KMS-11 (cell line): ENCODE measurements at regions not wholly inside any gene's neighbourhood (a gene's known extent, or its start where the extent isn't known, plus 50 kb on each side); places are given as distances from the start of the nearest gene placed in this dataset.

Experiments
- H2AFZ ChIP-seq: fragments of 200-600 bp; sonication (generic); 2 replicates; pipeline ENCODE4 v1.6.1; 2016; ENCODE audit warnings: antibody characterized with exemption, mixed run types, low read depth
- H3K27ac ChIP-seq: fragments of 200-600 bp; sonication (generic); 2 replicates; pipeline ENCODE4 v1.6.1; 2016; ENCODE audit warnings: mild to moderate bottlenecking, mixed run types
- H3K27me3 ChIP-seq: fragments of 200-600 bp; sonication (generic); 2 replicates; pipeline ENCODE4 v1.6.1; 2017; ENCODE audit warnings: mild to moderate bottlenecking, low read depth, mixed run types, moderate library complexity; ENCODE audit not compliant: insufficient read depth
- H3K36me3 ChIP-seq: fragments of 200-600 bp; sonication (generic); 2 replicates; pipeline ENCODE4 v1.6.1; 2017; ENCODE audit warnings: mild to moderate bottlenecking, mixed run types; ENCODE audit not compliant: insufficient read depth
- H3K4me1 ChIP-seq: fragments of 200-600 bp; sonication (generic); 2 replicates; pipeline ENCODE4 v1.6.1; 2016; ENCODE audit warnings: mild to moderate bottlenecking, low read depth, mixed run types; ENCODE audit not compliant: poor library complexity, severe bottlenecking
- H3K4me2 ChIP-seq: fragments of 200-600 bp; sonication (generic); 2 replicates; pipeline ENCODE4 v1.7.0; 2016; ENCODE audit warnings: mild to moderate bottlenecking, mixed run types
- H3K4me3 ChIP-seq: fragments of 200-600 bp; sonication (generic); IDR thresholded peaks from 2 replicates; pipeline ENCODE4 v1.6.1; 2017; ENCODE audit warnings: low read depth, low read length, mixed read lengths; ENCODE audit not compliant: insufficient read depth
- H3K79me2 ChIP-seq: fragments of 200-600 bp; sonication (generic); 2 replicates; pipeline ENCODE4 v1.6.1; 2016; ENCODE audit warnings: low read depth, mixed run types; ENCODE audit not compliant: insufficient read depth
- H3K9ac ChIP-seq: fragments of 200-600 bp; sonication (generic); 2 replicates; pipeline ENCODE4 v1.6.1; 2016; ENCODE audit warnings: mild to moderate bottlenecking, mixed run types
- H4K20me1 ChIP-seq: fragments of 200-600 bp; sonication (generic); 2 replicates; pipeline ENCODE4 v1.6.1; 2016; ENCODE audit warnings: mild to moderate bottlenecking, mixed run types; ENCODE audit not compliant: insufficient read depth
- CTCF ChIP-seq: fragments of 200-600 bp; sonication (generic); conservative IDR thresholded peaks from 2 replicates; pipeline ENCODE4 v1.6.1; 2017; ENCODE audit warnings: low read depth, mild to moderate bottlenecking, antibody characterized with exemption, low read length, moderate library complexity, mixed read lengths

DNA sequence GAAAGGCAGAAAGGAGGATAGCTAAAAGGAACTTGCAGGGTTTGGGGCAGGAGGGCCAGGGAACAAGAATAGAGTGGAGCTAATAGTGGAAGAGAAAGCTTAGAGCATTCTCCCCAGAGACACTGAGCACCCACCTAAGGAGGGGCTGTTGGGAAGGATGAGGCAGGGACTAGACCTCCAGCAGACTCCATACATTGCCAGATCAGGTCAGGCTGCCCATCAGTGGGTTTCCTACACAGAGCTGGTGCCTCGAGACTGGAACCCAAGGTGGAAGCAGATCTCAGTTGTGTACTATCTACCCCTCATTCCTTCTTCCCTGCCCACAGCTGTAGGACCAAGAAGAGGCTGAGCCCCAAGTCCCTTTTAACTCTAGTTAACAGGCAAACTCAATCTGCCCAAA is 148.5 kb downstream of the ZFP36L2 start:
- Histone ChIP-seq H3K27me3 (no peaks in the 10 kb centered on the region), H3K4me3 (no peak overlapping the region), H3K4me1 (no peaks in the 10 kb centered on the region), H4K20me1 (no peaks in the 10 kb centered on the region), H3K36me3 (no peaks in the 10 kb centered on the region), H3K9ac (no peak overlapping the region), H2AFZ (no peak overlapping the region), H3K4me2 (no peak overlapping the region), H3K27ac (no peak overlapping the region), H3K79me2 (no peaks in the 10 kb centered on the region)
- TF ChIP-seq CTCF = no peak

- H4K20me1 ChIP-seq = no peaks in the 10 kb centered on the region
- no peak overlapping the region for H3K4me2 ChIP-seq
- H3K27me3 ChIP-seq = no peaks in the 10 kb centered on the region
- no peak overlapping the region for H3K9ac ChIP-seq
- H2AFZ ChIP-seq = no peak overlapping the region
- no peaks in the 10 kb centered on the region for H3K4me1 ChIP-seq
- H3K27ac ChIP-seq = no peak overlapping the region
- no peak for TF ChIP-seq CTCF
- H3K79me2 ChIP-seq = no peaks in the 10 kb centered on the region
- no peaks in the 10 kb centered on the region for H3K36me3 ChIP-seq
- no peak overlapping the region for H3K4me3 ChIP-seq
Observed at GRCh38 chr2:43076676-43077075, 149.7 kb downstream of the ZFP36L2 start.

- Histone ChIP-seq H3K9ac (no peak overlapping the region), H3K79me2 (no peaks in the 10 kb centered on the region), H2AFZ (no peak overlapping the region), H3K27me3 (no peaks in the 10 kb centered on the region), H3K4me3 (no peak overlapping the region), H3K27ac (no peak overlapping the region), H3K36me3 (no peaks in the 10 kb centered on the region), H3K4me1 (no peaks in the 10 kb centered on the region), H4K20me1 (no peaks in the 10 kb centered on the region), H3K4me2 (no peak overlapping the region)
- TF ChIP-seq CTCF = no peak
Observed at GRCh38 chr2:43075811-43076585, 150.4 kb downstream of the ZFP36L2 start.

GRCh38 chr2:43075054-43075593 is 151.3 kb downstream of the ZFP36L2 start:
- Histone ChIP-seq H4K20me1 (no peaks in the 10 kb centered on the region), H3K4me2 (no peak overlapping the region)

More at GRCh38 chr2:43075054-43075593, 151.3 kb downstream of the ZFP36L2 start:
- no peak overlapping the region for H3K4me3 ChIP-seq
- no peak overlapping the region for H2AFZ ChIP-seq
- H3K27me3 ChIP-seq = no peaks in the 10 kb centered on the region
- H3K27ac ChIP-seq = no peak overlapping the region
- H3K79me2 ChIP-seq = no peaks in the 10 kb centered on the region
- no peaks in the 10 kb centered on the region for H3K36me3 ChIP-seq
- TF ChIP-seq CTCF = no peak
- H3K4me1 ChIP-seq = no peaks in the 10 kb centered on the region
- H3K9ac ChIP-seq = no peak overlapping the region
